OCI-LY3 (cell line): ENCODE measurements at regions not wholly inside any gene's neighbourhood (a gene's known extent, or its start where the extent isn't known, plus 50 kb on each side); places are given as distances from the start of the nearest gene placed in this dataset.

Source experiments
- H2AFZ ChIP-seq: fragments of 200-600, 300-600 bp; shearing (Covaris generic); 2 replicates; pipeline ENCODE4 v1.6.0; 2014; ENCODE audit warnings: antibody characterized with exemption, low read depth, low read length
- H3K27ac ChIP-seq: fragments of 200-600, 300-600 bp; sonication (generic); 2 replicates; pipeline ENCODE4 v1.5.1; 2014; ENCODE audit warnings: mild to moderate bottlenecking, low read length, moderate library complexity, mixed read lengths
- H3K27me3 ChIP-seq: fragments of 200-600, 300-600 bp; sonication (generic); 2 replicates; pipeline ENCODE4 v1.6.1; 2014; ENCODE audit warnings: low read depth, low read length, mixed read lengths
- H3K36me3 ChIP-seq: fragments of 200-600, 300-600 bp; sonication (generic); replicated peaks from 2 replicates; pipeline ENCODE3; 2014; ENCODE audit warnings: low read depth, low read length, mixed read lengths
- H3K4me1 ChIP-seq: fragments of 300-600, 200-600 bp; sonication (generic); 2 replicates; pipeline ENCODE4 v1.6.1; 2014; ENCODE audit warnings: low read length, mixed read lengths
- H3K4me2 ChIP-seq: fragments of 200-600, 300-600 bp; sonication (generic); 2 replicates; pipeline ENCODE4 v1.6.1; 2014; ENCODE audit warnings: low read length, mixed read lengths
- H3K4me3 ChIP-seq: fragments of 300-600, 200-600 bp; sonication (generic); 2 replicates; pipeline ENCODE4 v1.5.1; 2014; ENCODE audit warnings: antibody characterized with exemption, mild to moderate bottlenecking, low read length, moderate library complexity
- H3K79me2 ChIP-seq: fragments of 300-600, 200-600 bp; shearing (Covaris generic); 2 replicates; pipeline ENCODE4 v1.6.1; 2014; ENCODE audit warnings: mild to moderate bottlenecking, low read length, mixed read lengths
- H3K9ac ChIP-seq: fragments of 300-600, 200-600 bp; shearing (Covaris generic); 2 replicates; pipeline ENCODE4 v1.6.0; 2014; ENCODE audit warnings: mild to moderate bottlenecking, low read length, moderate library complexity
- H3K9me3 ChIP-seq: fragments of 200-600, 300-600 bp; shearing (Covaris generic); 2 replicates; pipeline ENCODE4 v1.6.1; 2014; ENCODE audit warnings: low read length, mixed read lengths; ENCODE audit not compliant: insufficient read depth
- H4K20me1 ChIP-seq: fragments of 200-600, 300-600 bp; sonication (generic); 2 replicates; pipeline ENCODE4 v1.6.1; 2016; ENCODE audit warnings: low read length, mixed read lengths; ENCODE audit not compliant: insufficient read depth
- CTCF ChIP-seq: fragments of 200-600, 300-600 bp; sonication (generic); IDR thresholded peaks from 2 replicates; pipeline ENCODE4 v1.5.1; 2014; ENCODE audit warnings: antibody characterized with exemption, low read length, low read depth
- EZH2phosphoT487 ChIP-seq: fragments of 200-600 bp; shearing (Covaris generic); IDR thresholded peaks from 2 replicates; pipeline ENCODE4 v1.6.1; 2018; ENCODE audit warnings: antibody characterized with exemption, mixed run types, low read depth

DNA sequence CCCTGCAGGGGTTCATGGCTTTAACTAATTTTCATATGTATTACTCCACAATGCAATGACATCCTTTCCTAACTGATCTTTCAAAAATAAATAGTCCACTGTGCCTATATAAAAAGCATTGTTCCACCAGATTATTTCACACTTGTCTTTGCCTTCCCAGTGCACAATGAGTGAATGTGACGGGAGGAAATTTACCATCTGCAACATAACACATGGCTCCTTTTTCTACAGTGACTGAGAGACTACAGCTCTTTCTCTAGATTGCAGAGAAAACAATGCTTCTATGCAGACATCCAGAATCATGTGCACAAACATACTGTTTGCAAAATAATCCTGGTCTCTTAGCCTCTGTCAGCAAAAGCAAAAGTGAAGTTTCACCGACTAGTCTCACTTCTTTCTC is 483.7 kb upstream of the PIK3R1 start:
- TF ChIP-seq EZH2phosphoT487, result no peak
- TF ChIP-seq CTCF, result no peak
- no peak overlapping the region for H3K9ac ChIP-seq
- H3K79me2 ChIP-seq, result no peaks in the 10 kb centered on the region

GRCh38 chr5:67730917-67731474 is 484.6 kb upstream of the PIK3R1 start:
- no peak overlapping the region for H2AFZ ChIP-seq
- H3K79me2 ChIP-seq, result no peaks in the 10 kb centered on the region
- H3K27me3 ChIP-seq, result no peaks in the 10 kb centered on the region
- H3K4me3 ChIP-seq, result no peak overlapping the region
- H3K4me2 ChIP-seq, result no peak overlapping the region
- H4K20me1 ChIP-seq, result no peaks in the 10 kb centered on the region
- H3K9ac ChIP-seq, result no peak overlapping the region
- peaks cover 9% of the 10 kb centered on the region for H3K4me1 ChIP-seq
- no peaks in the 10 kb centered on the region for H3K9me3 ChIP-seq
- H3K27ac ChIP-seq, result no peak overlapping the region
- no peak for TF ChIP-seq CTCF
- TF ChIP-seq EZH2phosphoT487, result no peak
- H3K36me3 ChIP-seq, result no peaks in the 10 kb centered on the region

More for the DNA sequence above, 483.7 kb upstream of the PIK3R1 start:
- H3K4me1 ChIP-seq, result peaks cover 9% of the 10 kb centered on the region
- no peaks in the 10 kb centered on the region for H4K20me1 ChIP-seq
- no peak overlapping the region for H3K4me3 ChIP-seq
- no peak overlapping the region for H3K27ac ChIP-seq
- H3K27me3 ChIP-seq, result no peaks in the 10 kb centered on the region
- no peaks in the 10 kb centered on the region for H3K36me3 ChIP-seq
- no peak overlapping the region for H3K4me2 ChIP-seq
- no peaks in the 10 kb centered on the region for H3K9me3 ChIP-seq
- H2AFZ ChIP-seq, result no peak overlapping the region

- H3K4me2 ChIP-seq, result no peak overlapping the region
- H3K9me3 ChIP-seq, result no peaks in the 10 kb centered on the region
- peaks cover 9% of the 10 kb centered on the region for H3K4me1 ChIP-seq
- no peaks in the 10 kb centered on the region for H3K36me3 ChIP-seq
- no peaks in the 10 kb centered on the region for H3K79me2 ChIP-seq
- no peak for TF ChIP-seq CTCF
- no peak for TF ChIP-seq EZH2phosphoT487
- no peak overlapping the region for H3K4me3 ChIP-seq
- no peaks in the 10 kb centered on the region for H4K20me1 ChIP-seq
- H2AFZ ChIP-seq, result no peak overlapping the region
- H3K27me3 ChIP-seq, result no peaks in the 10 kb centered on the region
- no peak overlapping the region for H3K9ac ChIP-seq
- no peak overlapping the region for H3K27ac ChIP-seq
Measured at GRCh38 chr5:67728326-67728890, 487.1 kb upstream of the PIK3R1 start.

- no peaks in the 10 kb centered on the region for H3K36me3 ChIP-seq
- no peak overlapping the region for H2AFZ ChIP-seq
- no peak overlapping the region for H3K4me3 ChIP-seq
- no peak overlapping the region for H3K9ac ChIP-seq
- TF ChIP-seq EZH2phosphoT487 (no peak), CTCF (no peak)
- H3K27me3 ChIP-seq, result no peaks in the 10 kb centered on the region
- H4K20me1 ChIP-seq, result no peaks in the 10 kb centered on the region
- no peaks in the 10 kb centered on the region for H3K9me3 ChIP-seq
- no peak overlapping the region for H3K27ac ChIP-seq
- H3K4me1 ChIP-seq, result no peaks in the 10 kb centered on the region
- H3K4me2 ChIP-seq, result no peak overlapping the region
- no peaks in the 10 kb centered on the region for H3K79me2 ChIP-seq
Measured at GRCh38 chr5:67725604-67726003, 490.0 kb upstream of the PIK3R1 start.
